COR-L47 (cell line): ENCODE measurements at regions not wholly inside any gene's neighbourhood (a gene's known extent, or its start where the extent isn't known, plus 50 kb on each side); places are given as distances from the start of the nearest gene placed in this dataset.

Experiments
- DNase-seq: peaks from one replicate; lab custom pipeline; 2025; lab: John Stamatoyannopoulos, UW

GRCh38 chr5:133708331-133708850 is 96.0 kb upstream of the FSTL4 start:
- no peak for DNase-seq

GRCh38 chr5:133707629-133708028 is 95.3 kb upstream of the FSTL4 start:
- DNase-seq, result no peak

DNA sequence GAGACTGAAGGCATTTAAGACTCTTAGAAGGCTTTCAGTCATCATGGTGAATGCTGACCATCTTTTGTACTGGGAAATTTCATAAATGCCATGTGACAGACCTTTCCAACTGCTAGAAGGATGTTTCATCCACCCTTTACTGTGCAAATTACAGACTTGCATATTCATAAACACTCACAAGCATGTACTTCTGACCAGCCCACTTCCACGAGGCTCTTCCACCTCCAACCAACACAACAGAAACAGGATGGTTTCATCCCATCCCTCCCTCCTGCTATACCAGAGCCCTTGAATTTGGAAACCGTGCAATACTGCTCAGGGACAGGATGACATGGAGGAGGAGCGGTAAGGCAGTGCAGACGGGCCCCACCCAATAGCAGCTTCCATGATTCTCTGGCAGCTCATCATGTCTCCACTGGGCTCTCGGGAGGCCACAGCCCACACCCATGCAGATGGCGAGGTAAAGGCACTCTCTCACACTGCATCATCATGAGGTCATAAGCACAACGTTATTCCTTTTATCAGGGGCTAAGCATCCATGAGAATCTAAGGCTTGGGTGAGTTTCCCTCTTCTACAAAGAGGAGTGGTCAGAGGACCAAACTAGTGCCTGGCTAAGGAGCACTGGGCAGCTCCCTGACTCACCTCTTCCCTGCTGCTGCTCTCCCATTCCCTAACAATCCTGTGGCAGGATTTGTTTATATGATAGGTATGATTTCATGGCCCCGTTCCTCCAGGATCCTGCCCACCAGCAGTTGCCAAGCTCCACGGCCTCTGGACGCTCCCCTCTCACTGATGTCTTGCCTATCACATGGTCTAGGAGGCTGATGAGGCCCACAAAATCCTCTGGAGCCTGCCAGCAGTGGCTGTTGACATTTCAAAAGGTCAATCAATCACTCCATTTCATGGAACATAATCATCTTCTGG is 94.4 kb upstream of the FSTL4 start:
- DNase-seq, result no peak

DNA sequence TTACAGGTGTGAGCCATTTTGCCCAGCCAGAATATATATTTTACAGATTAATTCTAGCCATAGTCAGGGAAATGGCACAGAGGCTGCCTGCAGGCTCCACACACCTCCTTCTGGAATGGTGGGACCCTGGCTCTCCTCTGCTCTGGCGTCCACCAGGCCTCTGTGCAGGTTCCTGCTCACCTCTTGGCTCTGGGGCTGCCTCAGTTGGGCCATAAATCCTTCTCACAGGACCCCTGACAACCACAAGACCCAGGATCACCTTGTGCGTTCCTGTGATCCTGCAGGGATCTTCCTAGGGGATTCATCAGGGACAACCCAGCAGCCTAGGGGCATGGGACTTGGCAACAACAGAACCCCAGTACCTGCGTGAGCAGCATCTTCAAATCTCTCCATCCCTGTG is 93.0 kb upstream of the FSTL4 start:
- no peak for DNase-seq

DNA sequence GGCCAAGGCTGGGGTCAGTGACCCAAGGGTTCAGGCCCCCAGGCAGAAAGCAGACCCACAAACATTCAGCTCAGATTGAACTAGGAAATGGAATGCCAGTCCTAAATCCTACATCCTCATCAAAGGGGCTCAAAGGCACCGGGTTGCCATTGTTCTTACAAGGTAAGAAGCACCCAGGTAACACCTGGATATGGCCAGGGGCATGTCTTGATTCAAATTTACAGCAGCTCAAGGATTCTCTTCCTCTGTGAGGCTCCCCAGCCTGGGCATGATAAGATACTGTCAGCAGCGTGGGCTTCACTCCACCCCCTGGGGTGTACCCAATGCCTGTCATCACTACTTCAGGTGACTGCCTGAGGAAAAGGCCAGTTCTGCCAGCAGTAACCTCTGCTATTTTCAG is 92.1 kb upstream of the FSTL4 start:
- DNase-seq, result no peak

GRCh38 chr5:133703935-133704334 is 91.6 kb upstream of the FSTL4 start:
- DNase-seq, result no peak

DNA sequence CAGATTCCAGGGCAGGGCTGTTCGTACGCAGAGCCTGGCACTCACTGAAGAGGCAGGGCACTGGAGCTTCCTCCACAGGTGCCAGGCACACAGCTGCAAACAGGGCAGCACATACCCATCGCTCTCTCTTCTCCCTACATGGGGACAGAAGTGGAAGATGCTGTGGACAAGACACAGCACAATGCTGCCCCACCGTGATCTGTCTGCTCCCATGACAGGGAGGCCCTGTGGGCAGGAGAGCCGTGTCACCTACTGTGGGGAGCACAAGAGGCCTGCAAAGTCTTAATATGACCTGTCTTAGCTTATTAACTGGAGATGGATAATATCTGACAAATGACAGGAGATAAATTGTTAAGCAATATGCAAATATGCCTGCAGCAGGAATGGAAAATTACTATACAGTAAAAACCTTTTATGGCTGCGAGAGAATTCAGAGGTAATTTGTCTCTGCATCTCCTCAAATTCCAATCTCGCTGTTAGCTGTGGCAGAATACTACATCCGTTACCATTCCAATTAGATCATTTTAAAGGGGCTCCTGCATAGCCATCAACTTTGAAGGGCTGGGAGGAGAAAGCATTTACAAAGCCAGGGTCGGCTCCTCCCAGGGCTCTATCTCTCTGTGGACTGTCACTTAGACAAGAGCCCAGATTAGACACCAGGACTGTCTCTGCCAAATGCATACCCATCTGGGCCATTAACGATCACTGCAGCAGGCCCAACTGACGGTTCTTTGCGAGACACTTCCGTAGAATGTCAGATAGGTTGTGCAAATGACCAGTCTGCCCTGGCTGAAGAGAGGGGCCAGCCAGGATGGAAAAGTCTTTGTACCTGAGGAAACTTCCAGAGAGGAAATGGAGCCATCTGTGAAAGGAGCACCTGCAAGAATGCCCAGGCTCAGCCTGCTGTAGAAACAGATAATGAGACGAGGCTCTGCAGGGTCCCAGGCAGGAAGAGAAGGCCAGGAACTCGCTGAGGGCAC is 90.7 kb upstream of the FSTL4 start:
- no peak for DNase-seq

GRCh38 chr5:133701871-133702270 is 89.5 kb upstream of the FSTL4 start:
- DNase-seq, result no peak

DNA sequence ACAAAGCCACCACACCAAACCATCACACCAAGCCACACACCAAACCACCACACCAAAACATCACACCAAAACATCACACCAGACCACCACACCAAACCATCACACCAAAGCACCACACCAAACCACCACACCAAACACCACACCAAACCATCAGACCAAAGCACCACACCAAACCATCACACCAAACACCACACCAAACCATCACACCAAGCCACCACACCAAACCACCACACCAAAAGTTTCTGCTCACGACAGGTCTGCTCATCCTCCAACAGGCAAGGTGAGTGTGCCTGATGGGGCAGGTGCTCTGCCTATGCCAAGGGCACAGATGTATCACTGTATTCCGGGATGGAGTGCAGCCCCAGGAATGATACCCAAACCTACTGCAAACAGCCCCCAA is 87.9 kb upstream of the FSTL4 start:
- no peak for DNase-seq

GRCh38 chr5:133698646-133699526 is 86.5 kb upstream of the FSTL4 start:
- no peak for DNase-seq

DNA sequence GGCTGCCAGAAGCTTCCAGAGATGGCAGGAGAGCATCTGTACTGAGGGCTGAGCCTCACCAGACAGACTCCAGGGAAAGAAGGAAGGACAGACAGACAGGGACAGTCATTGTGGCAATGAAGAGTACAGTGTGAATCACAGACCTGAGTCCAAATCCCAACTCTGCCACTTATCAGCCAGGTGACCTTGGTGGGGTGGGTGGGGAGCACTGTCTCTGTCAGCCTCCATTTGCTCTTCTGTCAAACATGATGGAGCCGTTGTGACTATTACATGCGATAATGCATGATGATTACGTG is 85.9 kb upstream of the FSTL4 start:
- DNase-seq, result no peak

GRCh38 chr5:133697536-133698258 is 85.4 kb upstream of the FSTL4 start:
- DNase-seq, result no peak

- DNase-seq, result no peak
Observed at GRCh38 chr5:133696782-133697507, 84.6 kb upstream of the FSTL4 start.

GRCh38 chr5:133696006-133696584 is 83.8 kb upstream of the FSTL4 start:
- no peak for DNase-seq

- DNase-seq, result no peak
Observed at GRCh38 chr5:133694181-133694831, 82.0 kb upstream of the FSTL4 start.

GRCh38 chr5:133691448-133691847 is 79.1 kb upstream of the FSTL4 start:
- DNase-seq, result no peak

- DNase-seq, result no peak
Observed at GRCh38 chr5:133690746-133691145, 78.4 kb upstream of the FSTL4 start.

DNA sequence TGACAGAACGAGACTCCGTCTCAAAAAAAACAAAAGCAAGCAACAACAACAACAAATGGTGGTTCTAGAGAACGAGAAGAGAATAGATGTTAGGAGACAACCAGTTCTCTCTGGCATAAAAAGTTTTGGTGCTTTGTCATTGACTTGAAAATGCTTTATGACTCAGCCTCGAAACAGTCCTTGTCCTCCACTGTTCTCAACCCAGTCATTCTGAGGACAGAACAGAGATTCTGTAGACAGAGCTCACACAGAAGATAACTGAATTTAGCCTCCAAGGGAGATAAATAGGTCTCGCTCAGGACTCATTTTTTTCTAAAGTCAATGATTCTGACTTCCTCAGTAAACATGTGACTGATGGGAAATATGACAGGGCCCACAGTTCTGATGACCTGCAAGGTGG is 76.0 kb upstream of the FSTL4 start:
- no peak for DNase-seq
